ENCODE measurements at regions not wholly inside any gene's neighbourhood (a gene's known extent, or its start where the extent isn't known, plus 50 kb on each side); places are given as distances from the start of the nearest gene placed in this dataset.

DNA sequence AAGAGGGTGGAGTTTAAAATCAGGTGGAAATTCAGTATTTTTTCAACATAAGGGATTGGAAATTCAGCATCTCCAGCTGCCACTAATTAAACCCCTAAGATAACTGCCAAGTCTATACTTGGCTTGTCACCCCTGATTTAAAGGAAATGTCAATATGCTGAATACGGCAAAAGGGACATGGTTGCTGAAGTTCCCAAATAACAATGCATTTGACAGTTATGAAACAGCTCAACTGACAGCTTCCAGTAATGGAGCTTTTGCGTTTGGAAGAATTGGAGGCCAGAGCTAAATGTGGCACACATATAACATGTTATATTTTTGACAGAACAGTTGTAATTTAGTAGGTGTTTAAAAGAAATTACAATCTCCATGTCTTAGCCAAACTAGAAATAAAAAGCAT is 1867.9 kb upstream of the LRRTM1 start:
- no peaks in the 10 kb centered on the region for H3K36me3 ChIP-seq
- intact Hi-C loops (cut with DNase I; ENCODE audit: low total_unique reads), result no loop called here
- no peak overlapping the region for H3K4me3 ChIP-seq
- H3K27me3 ChIP-seq, result no peaks in the 10 kb centered on the region
- no peaks in the 10 kb centered on the region for H3K9me3 ChIP-seq
- no peak overlapping the region for H3K27ac ChIP-seq
- TF ChIP-seq, protein P1, sequence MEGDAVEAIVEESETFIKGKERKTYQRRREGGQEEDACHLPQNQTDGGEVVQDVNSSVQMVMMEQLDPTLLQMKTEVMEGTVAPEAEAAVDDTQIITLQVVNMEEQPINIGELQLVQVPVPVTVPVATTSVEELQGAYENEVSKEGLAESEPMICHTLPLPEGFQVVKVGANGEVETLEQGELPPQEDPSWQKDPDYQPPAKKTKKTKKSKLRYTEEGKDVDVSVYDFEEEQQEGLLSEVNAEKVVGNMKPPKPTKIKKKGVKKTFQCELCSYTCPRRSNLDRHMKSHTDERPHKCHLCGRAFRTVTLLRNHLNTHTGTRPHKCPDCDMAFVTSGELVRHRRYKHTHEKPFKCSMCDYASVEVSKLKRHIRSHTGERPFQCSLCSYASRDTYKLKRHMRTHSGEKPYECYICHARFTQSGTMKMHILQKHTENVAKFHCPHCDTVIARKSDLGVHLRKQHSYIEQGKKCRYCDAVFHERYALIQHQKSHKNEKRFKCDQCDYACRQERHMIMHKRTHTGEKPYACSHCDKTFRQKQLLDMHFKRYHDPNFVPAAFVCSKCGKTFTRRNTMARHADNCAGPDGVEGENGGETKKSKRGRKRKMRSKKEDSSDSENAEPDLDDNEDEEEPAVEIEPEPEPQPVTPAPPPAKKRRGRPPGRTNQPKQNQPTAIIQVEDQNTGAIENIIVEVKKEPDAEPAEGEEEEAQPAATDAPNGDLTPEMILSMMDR (IDR thresholded peaks at IDR 0.05), result no peak
- no peak for TF ChIP-seq POLR2AphosphoS5 (IDR thresholded peaks at IDR 0.05)
- TF ChIP-seq POLR2A (IDR thresholded peaks at IDR 0.05), result no peak
- no peak for DNase-seq (ENCODE audit: low spot score in 2 of 2)
- no peaks in the 10 kb centered on the region for H3K4me1 ChIP-seq

DNA sequence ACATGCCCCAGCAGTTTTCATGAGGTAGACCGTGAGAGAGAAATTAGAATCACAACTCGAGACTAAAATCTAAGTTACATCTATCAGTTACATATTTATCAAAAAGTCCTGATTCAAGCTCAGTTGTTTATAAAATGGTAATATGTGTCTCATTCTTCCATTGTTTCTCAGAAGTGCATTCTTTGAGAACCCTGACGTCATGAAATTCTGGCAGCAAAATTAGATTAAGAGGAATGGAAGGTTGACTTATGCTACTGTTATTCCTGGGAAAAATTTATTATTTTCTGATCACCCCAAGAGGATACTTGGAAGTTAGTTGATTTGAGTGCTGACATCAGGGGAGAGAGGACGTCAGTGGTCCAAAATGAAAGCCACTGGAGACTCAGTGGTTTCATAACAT is 1864.8 kb upstream of the LRRTM1 start:
- DNase-seq (ENCODE audit: low spot score in 2 of 2), result no peak
- Histone ChIP-seq H3K27me3 (no peaks in the 10 kb centered on the region), H3K27ac (no peak overlapping the region), H3K9me3 (no peaks in the 10 kb centered on the region), H3K4me1 (no peaks in the 10 kb centered on the region), H3K36me3 (no peaks in the 10 kb centered on the region), H3K4me3 (no peak overlapping the region)
- TF ChIP-seq POLR2A (IDR thresholded peaks at IDR 0.05), result no peak
- no peak for TF ChIP-seq POLR2AphosphoS5 (IDR thresholded peaks at IDR 0.05)
- TF ChIP-seq, protein P1 (IDR thresholded peaks at IDR 0.05), result no peak
- intact Hi-C loops (cut with DNase I; ENCODE audit: low total_unique reads), result no loop called here

DNA sequence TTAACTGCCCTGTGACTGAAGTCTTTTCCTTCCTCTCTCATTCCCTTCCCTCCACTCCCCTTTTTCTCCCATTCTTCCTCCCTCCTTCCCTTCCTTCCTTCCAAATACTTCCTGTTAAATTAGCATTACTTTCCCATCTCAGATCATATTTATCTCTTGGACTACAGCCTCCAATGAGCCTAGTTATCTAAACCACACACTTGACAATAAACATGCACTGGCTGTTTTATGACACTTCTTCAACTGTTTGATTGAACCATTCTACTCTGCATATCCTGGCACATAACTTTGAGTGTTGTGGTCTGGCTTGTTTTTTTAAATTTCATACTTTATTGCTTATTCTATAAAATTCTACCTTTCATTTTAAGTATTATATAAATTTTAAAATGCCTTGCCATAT is 1860.8 kb upstream of the LRRTM1 start:
- TF ChIP-seq, protein P1 (IDR thresholded peaks at IDR 0.05), result no peak
- TF ChIP-seq POLR2A (IDR thresholded peaks at IDR 0.05), result no peak
- no peak for TF ChIP-seq POLR2AphosphoS5 (IDR thresholded peaks at IDR 0.05)

DNA sequence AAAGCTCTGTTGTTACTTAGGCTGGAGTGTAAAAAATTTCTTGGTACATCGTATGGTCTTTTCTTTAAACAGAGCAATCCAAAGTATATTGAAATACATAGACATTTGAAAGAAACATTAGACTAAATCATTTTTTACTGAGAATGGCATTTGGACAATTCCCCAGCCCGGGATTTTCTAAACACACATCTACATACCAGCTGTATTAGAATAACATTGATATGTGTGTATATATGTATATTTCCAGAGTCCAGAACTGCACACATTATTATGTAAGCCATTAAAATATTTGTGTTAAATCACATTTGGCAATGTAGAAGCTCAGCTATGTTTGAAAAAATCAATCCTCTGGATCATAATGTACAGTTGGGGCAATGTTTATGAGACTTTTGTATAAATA is 1853.6 kb upstream of the LRRTM1 start:
- TF ChIP-seq POLR2A (IDR thresholded peaks at IDR 0.05) (no peak), POLR2AphosphoS5 (IDR thresholded peaks at IDR 0.05) (no peak)
- TF ChIP-seq, protein P1 (IDR thresholded peaks at IDR 0.05), result no peak
- H3K4me1 ChIP-seq, result no peaks in the 10 kb centered on the region
- DNase-seq (ENCODE audit: low spot score in 2 of 2), result no peak
- H3K4me3 ChIP-seq, result no peak overlapping the region
- intact Hi-C loops (cut with DNase I; ENCODE audit: low total_unique reads), result no loop called here
- no peaks in the 10 kb centered on the region for H3K9me3 ChIP-seq
- no peaks in the 10 kb centered on the region for H3K36me3 ChIP-seq
- no peaks in the 10 kb centered on the region for H3K27me3 ChIP-seq
- no peak overlapping the region for H3K27ac ChIP-seq

More for the DNA sequence above, 1860.8 kb upstream of the LRRTM1 start:
- Histone ChIP-seq H3K27ac (no peak overlapping the region), H3K27me3 (no peaks in the 10 kb centered on the region), H3K9me3 (no peaks in the 10 kb centered on the region), H3K4me1 (no peaks in the 10 kb centered on the region), H3K4me3 (no peak overlapping the region), H3K36me3 (no peaks in the 10 kb centered on the region)
- DNase-seq (ENCODE audit: low spot score in 2 of 2), result no peak
- intact Hi-C loops (cut with DNase I; ENCODE audit: low total_unique reads), result no loop called here

DNA sequence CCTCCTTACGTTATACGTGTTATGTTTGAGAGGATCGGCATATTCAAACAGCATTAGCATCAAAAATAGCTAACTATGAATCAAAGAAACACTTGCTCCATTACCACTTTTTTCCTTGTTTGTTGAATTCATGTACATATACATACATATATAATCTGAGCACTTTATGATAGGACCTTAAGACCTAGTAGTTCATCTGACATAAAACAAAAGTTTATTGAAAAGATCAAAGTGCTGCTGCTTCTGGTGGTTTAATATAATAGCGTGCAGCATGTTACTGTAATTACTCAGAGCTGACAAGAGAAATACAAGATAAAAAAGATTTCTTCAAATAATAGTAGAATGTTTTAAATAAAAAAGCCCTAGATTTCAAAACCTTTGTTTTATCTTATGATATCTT is 1850.9 kb upstream of the LRRTM1 start:
- Histone ChIP-seq H3K27me3 (no peaks in the 10 kb centered on the region), H3K36me3 (no peaks in the 10 kb centered on the region), H3K4me3 (no peak overlapping the region), H3K4me1 (no peaks in the 10 kb centered on the region), H3K27ac (no peak overlapping the region), H3K9me3 (no peaks in the 10 kb centered on the region)
- intact Hi-C loops (cut with DNase I; ENCODE audit: low total_unique reads), result no loop called here
- no peak for DNase-seq (ENCODE audit: low spot score in 2 of 2)
- TF ChIP-seq POLR2AphosphoS5 (IDR thresholded peaks at IDR 0.05) (no peak), POLR2A (IDR thresholded peaks at IDR 0.05) (no peak)
- TF ChIP-seq, protein P1 (IDR thresholded peaks at IDR 0.05), result no peak

Data from breast epithelium (tissue), 4 donors.